ENCODE measurements at regions not wholly inside any gene's neighbourhood (a gene's known extent, or its start where the extent isn't known, plus 50 kb on each side); places are given as distances from the start of the nearest gene placed in this dataset.

DNA sequence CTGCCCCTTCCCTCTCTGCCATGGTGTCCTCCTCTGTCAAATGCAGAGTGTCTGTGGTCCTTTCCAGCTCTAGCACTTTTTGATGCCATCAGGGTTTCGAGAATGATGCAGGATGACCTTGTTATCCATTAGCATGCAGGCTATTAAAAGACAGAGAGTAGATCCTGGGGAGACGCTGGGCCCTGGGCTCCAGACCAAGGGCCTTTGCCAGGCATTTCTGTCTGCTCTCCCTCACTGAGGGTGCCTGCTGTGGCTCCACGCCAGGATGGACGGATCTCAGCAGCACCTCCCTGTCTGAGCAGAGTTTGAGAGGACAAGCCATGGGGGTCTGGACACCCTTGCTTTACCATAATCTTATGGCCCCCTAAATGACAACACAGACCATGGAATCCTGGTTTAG, 110.8 kb upstream of the CD82 start (continued):
- TF ChIP-seq TBL1XR1 (IDR thresholded peaks at IDR 0.05; ENCODE audit: low read depth, low read length): no peak
- no peak for TF ChIP-seq HCFC1 (IDR thresholded peaks at IDR 0.05; ENCODE audit: low read length)
- TF ChIP-seq, protein P1, sequence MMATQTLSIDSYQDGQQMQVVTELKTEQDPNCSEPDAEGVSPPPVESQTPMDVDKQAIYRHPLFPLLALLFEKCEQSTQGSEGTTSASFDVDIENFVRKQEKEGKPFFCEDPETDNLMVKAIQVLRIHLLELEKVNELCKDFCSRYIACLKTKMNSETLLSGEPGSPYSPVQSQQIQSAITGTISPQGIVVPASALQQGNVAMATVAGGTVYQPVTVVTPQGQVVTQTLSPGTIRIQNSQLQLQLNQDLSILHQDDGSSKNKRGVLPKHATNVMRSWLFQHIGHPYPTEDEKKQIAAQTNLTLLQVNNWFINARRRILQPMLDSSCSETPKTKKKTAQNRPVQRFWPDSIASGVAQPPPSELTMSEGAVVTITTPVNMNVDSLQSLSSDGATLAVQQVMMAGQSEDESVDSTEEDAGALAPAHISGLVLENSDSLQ (IDR thresholded peaks at IDR 0.05): no peak
- TF ChIP-seq, protein P2, sequence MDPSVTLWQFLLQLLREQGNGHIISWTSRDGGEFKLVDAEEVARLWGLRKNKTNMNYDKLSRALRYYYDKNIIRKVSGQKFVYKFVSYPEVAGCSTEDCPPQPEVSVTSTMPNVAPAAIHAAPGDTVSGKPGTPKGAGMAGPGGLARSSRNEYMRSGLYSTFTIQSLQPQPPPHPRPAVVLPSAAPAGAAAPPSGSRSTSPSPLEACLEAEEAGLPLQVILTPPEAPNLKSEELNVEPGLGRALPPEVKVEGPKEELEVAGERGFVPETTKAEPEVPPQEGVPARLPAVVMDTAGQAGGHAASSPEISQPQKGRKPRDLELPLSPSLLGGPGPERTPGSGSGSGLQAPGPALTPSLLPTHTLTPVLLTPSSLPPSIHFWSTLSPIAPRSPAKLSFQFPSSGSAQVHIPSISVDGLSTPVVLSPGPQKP (IDR thresholded peaks at IDR 0.05; ENCODE audit: low read depth, low read length): no peak
- no peak for TF ChIP-seq MXI1 (IDR thresholded peaks at IDR 0.05; ENCODE audit: low read depth, low read length)
- no peak for TF ChIP-seq NRF1 (conservative IDR thresholded peaks at IDR 0.05; ENCODE audit: low read depth, low read length)
- no peak for TF ChIP-seq SREBF1 (IDR thresholded peaks at IDR 0.05; ENCODE audit: low read length)
- no peak for TF ChIP-seq CHD1 (IDR thresholded peaks at IDR 0.05; ENCODE audit: low read depth, low read length)

DNA sequence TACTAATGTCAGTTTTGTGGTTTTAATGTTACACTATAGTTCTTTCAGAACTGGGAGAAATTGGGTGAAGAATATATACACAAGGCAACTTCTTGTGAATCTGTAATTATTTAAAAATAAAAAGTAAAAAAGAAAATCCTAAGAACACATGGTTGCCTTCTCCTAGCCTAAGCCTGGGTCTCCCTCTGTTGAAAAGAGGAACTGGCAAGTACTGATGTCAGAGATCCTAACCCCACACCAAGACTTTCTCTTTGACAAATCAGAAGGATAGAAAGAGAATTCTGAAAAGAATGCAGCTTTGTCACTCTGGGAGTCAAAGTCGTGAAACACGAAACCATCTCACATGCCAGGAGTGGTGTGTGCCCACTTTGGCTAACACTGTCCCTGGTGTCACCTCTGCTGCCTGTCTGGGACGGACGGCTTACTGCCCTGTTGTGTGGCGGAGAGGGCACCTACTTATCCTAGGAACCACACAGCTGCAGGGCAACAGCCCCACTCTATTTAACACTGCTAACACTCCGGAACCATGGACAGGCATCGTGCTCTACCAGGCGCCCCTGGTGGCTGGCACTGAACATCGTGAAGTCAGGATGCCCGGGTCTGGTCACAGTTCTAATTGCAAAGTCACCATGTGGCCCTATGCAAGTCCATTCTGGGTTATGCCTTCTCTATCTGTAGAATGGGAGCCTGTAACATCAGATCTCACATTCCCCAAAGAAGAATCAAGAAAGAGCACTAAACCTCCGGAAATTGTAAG, 108.7 kb upstream of the CD82 start:
- H3K79me2 ChIP-seq (ENCODE audit: control insufficient read depth, insufficient read depth, low read length): no peaks in the 10 kb centered on the region
- H3K4me1 ChIP-seq (ENCODE audit: control insufficient read depth, insufficient read depth, low read length): no peaks in the 10 kb centered on the region
- 32% methylated on average over 11 of the region's 11 CpGs for WGBS (ENCODE audit: insufficient coverage, insufficient replicate concordance, low lambda C conversion rate, missing lambda C conversion rate)
- no peak overlapping the region for H2AFZ ChIP-seq (ENCODE audit: control insufficient read depth, low read depth, low read length)
- no peak for TF ChIP-seq SMAD1 (IDR thresholded peaks at IDR 0.05; ENCODE audit: low read depth, partially characterized antibody)
- TF ChIP-seq, protein P3, sequence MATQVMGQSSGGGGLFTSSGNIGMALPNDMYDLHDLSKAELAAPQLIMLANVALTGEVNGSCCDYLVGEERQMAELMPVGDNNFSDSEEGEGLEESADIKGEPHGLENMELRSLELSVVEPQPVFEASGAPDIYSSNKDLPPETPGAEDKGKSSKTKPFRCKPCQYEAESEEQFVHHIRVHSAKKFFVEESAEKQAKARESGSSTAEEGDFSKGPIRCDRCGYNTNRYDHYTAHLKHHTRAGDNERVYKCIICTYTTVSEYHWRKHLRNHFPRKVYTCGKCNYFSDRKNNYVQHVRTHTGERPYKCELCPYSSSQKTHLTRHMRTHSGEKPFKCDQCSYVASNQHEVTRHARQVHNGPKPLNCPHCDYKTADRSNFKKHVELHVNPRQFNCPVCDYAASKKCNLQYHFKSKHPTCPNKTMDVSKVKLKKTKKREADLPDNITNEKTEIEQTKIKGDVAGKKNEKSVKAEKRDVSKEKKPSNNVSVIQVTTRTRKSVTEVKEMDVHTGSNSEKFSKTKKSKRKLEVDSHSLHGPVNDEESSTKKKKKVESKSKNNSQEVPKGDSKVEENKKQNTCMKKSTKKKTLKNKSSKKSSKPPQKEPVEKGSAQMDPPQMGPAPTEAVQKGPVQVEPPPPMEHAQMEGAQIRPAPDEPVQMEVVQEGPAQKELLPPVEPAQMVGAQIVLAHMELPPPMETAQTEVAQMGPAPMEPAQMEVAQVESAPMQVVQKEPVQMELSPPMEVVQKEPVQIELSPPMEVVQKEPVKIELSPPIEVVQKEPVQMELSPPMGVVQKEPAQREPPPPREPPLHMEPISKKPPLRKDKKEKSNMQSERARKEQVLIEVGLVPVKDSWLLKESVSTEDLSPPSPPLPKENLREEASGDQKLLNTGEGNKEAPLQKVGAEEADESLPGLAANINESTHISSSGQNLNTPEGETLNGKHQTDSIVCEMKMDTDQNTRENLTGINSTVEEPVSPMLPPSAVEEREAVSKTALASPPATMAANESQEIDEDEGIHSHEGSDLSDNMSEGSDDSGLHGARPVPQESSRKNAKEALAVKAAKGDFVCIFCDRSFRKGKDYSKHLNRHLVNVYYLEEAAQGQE (IDR thresholded peaks at IDR 0.05; ENCODE audit: low read depth, low read length): no peak
- TF ChIP-seq STAT1 (conservative IDR thresholded peaks at IDR 0.05): no peak
- TF ChIP-seq, protein P4, sequence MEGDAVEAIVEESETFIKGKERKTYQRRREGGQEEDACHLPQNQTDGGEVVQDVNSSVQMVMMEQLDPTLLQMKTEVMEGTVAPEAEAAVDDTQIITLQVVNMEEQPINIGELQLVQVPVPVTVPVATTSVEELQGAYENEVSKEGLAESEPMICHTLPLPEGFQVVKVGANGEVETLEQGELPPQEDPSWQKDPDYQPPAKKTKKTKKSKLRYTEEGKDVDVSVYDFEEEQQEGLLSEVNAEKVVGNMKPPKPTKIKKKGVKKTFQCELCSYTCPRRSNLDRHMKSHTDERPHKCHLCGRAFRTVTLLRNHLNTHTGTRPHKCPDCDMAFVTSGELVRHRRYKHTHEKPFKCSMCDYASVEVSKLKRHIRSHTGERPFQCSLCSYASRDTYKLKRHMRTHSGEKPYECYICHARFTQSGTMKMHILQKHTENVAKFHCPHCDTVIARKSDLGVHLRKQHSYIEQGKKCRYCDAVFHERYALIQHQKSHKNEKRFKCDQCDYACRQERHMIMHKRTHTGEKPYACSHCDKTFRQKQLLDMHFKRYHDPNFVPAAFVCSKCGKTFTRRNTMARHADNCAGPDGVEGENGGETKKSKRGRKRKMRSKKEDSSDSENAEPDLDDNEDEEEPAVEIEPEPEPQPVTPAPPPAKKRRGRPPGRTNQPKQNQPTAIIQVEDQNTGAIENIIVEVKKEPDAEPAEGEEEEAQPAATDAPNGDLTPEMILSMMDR (IDR thresholded peaks at IDR 0.05 in 2 of 3, conservative IDR thresholded peaks at IDR 0.05 in 1 of 3; ENCODE audit: control insufficient read depth in 2 of 3, extremely low read depth in 1 of 3, insufficient read depth in 1 of 3, low read depth in 3 of 3, low read length in 3 of 3): peak in 1 of 3 experiments; percentile 27; a peak in 1 of 6 replicates
- peak; percentile 70; the same call in 1 of the 2 replicates for TF ChIP-seq SPI1 (IDR thresholded peaks at IDR 0.05; ENCODE audit: borderline replicate concordance, insufficient read depth, low read depth, low read length)
- no peak for TF ChIP-seq SP1 (IDR thresholded peaks at IDR 0.05; ENCODE audit: low read depth, low read length)
- no peak overlapping the region for H3K27ac ChIP-seq (ENCODE audit: control insufficient read depth, insufficient read depth)
- FAIRE-seq (no peak), ATAC-seq (peak; percentile 54), DNase-seq (ENCODE audit: low read depth, low spot score) (no peak)
- SMC1A ChIA-PET (ENCODE audit: uncharacterized antibody, unreplicated experiment): no interaction called here
- no peaks in the 10 kb centered on the region for H3K36me3 ChIP-seq (ENCODE audit: control insufficient read depth in 2 of 2, insufficient read depth in 2 of 2, low read length in 1 of 2)
- H3K4me2 ChIP-seq (ENCODE audit: control insufficient read depth, insufficient read depth): no peak overlapping the region
- no peak overlapping the region for H3K4me3 ChIP-seq
- RAD21 ChIA-PET (ENCODE audit: unreplicated experiment): no interaction called here
- no peaks in the 10 kb centered on the region; the same call in 1 of the 2 replicates for H4K20me1 ChIP-seq (ENCODE audit: control insufficient read depth, insufficient read depth)
- CTCF ChIA-PET: interaction anchor here (1.1 kb wide), 1 partner anchor 21 kb away, joined by 3 read pairs; no protein-coding TSS in a partner anchor
- no TSS peak for BruUV-seq (replicated peaks)
- H3K9me3 ChIP-seq (replicated peaks; ENCODE audit: control insufficient read depth, insufficient read depth, low read length): no peaks in the 10 kb centered on the region
- H3K9ac ChIP-seq (ENCODE audit: control insufficient read depth, insufficient read depth, low read length): no peak overlapping the region
- intact Hi-C loops (cut with micrococcal nuclease; ENCODE audit: unreplicated experiment): no loop called here
- in situ Hi-C loops (cut with MboI): no loop called here
- H3K27me3 ChIP-seq (replicated peaks in 1 of 2; ENCODE audit: control insufficient read depth in 2 of 2, insufficient read depth in 2 of 2, low read length in 1 of 2): no peaks in the 10 kb centered on the region; a peak in 1 of 4 replicates
- POLR2A ChIA-PET: no interaction called here

Data from GM12878 (cell line).